ENCODE measurements at regions not wholly inside any gene's neighbourhood (a gene's known extent, or its start where the extent isn't known, plus 50 kb on each side); places are given as distances from the start of the nearest gene placed in this dataset.
A peak's percentile ranks its signal among the peaks of the same experiment; 100 is the strongest.

- intact Hi-C loops (cut with micrococcal nuclease): no loop called here
- no peaks in the 10 kb centered on the region for H3K4me1 Mint-ChIP-seq (ENCODE audit: insufficient read depth, unreplicated experiment)
- ChIA-PET POLR2A (no interaction called here), CTCF (no interaction called here)
- no peaks in the 10 kb centered on the region for H3K9me3 Mint-ChIP-seq (ENCODE audit: unreplicated experiment)
- no peaks in the 10 kb centered on the region for H3K36me3 Mint-ChIP-seq (ENCODE audit: insufficient read depth, unreplicated experiment)
- H3K27ac Mint-ChIP-seq (ENCODE audit: low read depth, unreplicated experiment): no peak overlapping the region
- H3K27me3 Mint-ChIP-seq (ENCODE audit: insufficient read depth, unreplicated experiment): no peaks in the 10 kb centered on the region
- TF ChIP-seq, protein P1, sequence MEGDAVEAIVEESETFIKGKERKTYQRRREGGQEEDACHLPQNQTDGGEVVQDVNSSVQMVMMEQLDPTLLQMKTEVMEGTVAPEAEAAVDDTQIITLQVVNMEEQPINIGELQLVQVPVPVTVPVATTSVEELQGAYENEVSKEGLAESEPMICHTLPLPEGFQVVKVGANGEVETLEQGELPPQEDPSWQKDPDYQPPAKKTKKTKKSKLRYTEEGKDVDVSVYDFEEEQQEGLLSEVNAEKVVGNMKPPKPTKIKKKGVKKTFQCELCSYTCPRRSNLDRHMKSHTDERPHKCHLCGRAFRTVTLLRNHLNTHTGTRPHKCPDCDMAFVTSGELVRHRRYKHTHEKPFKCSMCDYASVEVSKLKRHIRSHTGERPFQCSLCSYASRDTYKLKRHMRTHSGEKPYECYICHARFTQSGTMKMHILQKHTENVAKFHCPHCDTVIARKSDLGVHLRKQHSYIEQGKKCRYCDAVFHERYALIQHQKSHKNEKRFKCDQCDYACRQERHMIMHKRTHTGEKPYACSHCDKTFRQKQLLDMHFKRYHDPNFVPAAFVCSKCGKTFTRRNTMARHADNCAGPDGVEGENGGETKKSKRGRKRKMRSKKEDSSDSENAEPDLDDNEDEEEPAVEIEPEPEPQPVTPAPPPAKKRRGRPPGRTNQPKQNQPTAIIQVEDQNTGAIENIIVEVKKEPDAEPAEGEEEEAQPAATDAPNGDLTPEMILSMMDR (IDR thresholded peaks at IDR 0.05; ENCODE audit: unreplicated experiment): no peak
- H3K4me3 Mint-ChIP-seq (ENCODE audit: unreplicated experiment): no peak overlapping the region
- BruUV-seq (replicated peaks): no TSS peak
- no peak for DNase-seq (ENCODE audit: unreplicated experiment)
Measured at GRCh38 chr1:195153107-195153506, 1455.1 kb downstream of the KCNT2 start.

- H3K4me1 Mint-ChIP-seq (ENCODE audit: insufficient read depth, unreplicated experiment): no peaks in the 10 kb centered on the region
- no peaks in the 10 kb centered on the region for H3K36me3 Mint-ChIP-seq (ENCODE audit: insufficient read depth, unreplicated experiment)
- ChIA-PET CTCF (no interaction called here), POLR2A (interaction anchor here (0.6 kb wide), 1 partner anchor 550 kb away, joined by 4 read pairs; no protein-coding TSS in a partner anchor)
- H3K9me3 Mint-ChIP-seq (ENCODE audit: unreplicated experiment): no peaks in the 10 kb centered on the region
- H3K27me3 Mint-ChIP-seq (ENCODE audit: insufficient read depth, unreplicated experiment): no peaks in the 10 kb centered on the region
- H3K27ac Mint-ChIP-seq (ENCODE audit: low read depth, unreplicated experiment): no peak overlapping the region
- DNase-seq (ENCODE audit: unreplicated experiment): no peak
- no TSS peak for BruUV-seq (replicated peaks)
- intact Hi-C loops (cut with micrococcal nuclease): no loop called here
- H3K4me3 Mint-ChIP-seq (ENCODE audit: unreplicated experiment): no peak overlapping the region
- TF ChIP-seq, protein P1 (IDR thresholded peaks at IDR 0.05; ENCODE audit: unreplicated experiment): no peak
Measured at GRCh38 chr1:195150768-195151167, 1457.5 kb downstream of the KCNT2 start.

GRCh38 chr1:195141294-195141693 is 1466.9 kb downstream of the KCNT2 start:
- BruUV-seq (replicated peaks): no TSS peak
- H3K9me3 Mint-ChIP-seq (ENCODE audit: unreplicated experiment): peaks cover 21% of the 10 kb centered on the region

GRCh38 chr1:195130598-195130997 is 1477.6 kb downstream of the KCNT2 start:
- Mint-ChIP-seq H3K4me3 (ENCODE audit: unreplicated experiment) (no peak overlapping the region), H3K36me3 (ENCODE audit: insufficient read depth, unreplicated experiment) (no peaks in the 10 kb centered on the region), H3K9me3 (ENCODE audit: unreplicated experiment) (peaks cover 9% of the 10 kb centered on the region), H3K27me3 (ENCODE audit: insufficient read depth, unreplicated experiment) (no peaks in the 10 kb centered on the region), H3K27ac (ENCODE audit: low read depth, unreplicated experiment) (no peak overlapping the region), H3K4me1 (ENCODE audit: insufficient read depth, unreplicated experiment) (no peaks in the 10 kb centered on the region)
- TF ChIP-seq, protein P1 (IDR thresholded peaks at IDR 0.05; ENCODE audit: unreplicated experiment): no peak
- DNase-seq (ENCODE audit: unreplicated experiment): no peak
- POLR2A ChIA-PET: interaction anchor here (0.7 kb wide), 1 partner anchor 71 kb away, joined by 5 read pairs; no protein-coding TSS in a partner anchor
- intact Hi-C loops (cut with micrococcal nuclease): no loop called here
- no TSS peak for BruUV-seq (replicated peaks)
- CTCF ChIA-PET: no interaction called here

More at GRCh38 chr1:195141294-195141693, 1466.9 kb downstream of the KCNT2 start:
- no peak overlapping the region for H3K27ac Mint-ChIP-seq (ENCODE audit: low read depth, unreplicated experiment)
- H3K36me3 Mint-ChIP-seq (ENCODE audit: insufficient read depth, unreplicated experiment): peaks cover 7% of the 10 kb centered on the region
- H3K27me3 Mint-ChIP-seq (ENCODE audit: insufficient read depth, unreplicated experiment): no peaks in the 10 kb centered on the region
- no peak overlapping the region for H3K4me3 Mint-ChIP-seq (ENCODE audit: unreplicated experiment)
- TF ChIP-seq, protein P1 (IDR thresholded peaks at IDR 0.05; ENCODE audit: unreplicated experiment): no peak
- CTCF ChIA-PET: interaction anchor here (0.7 kb wide), 1 partner anchor 18 kb away, joined by 3 read pairs; no protein-coding TSS in a partner anchor
- POLR2A ChIA-PET: no interaction called here
- DNase-seq (ENCODE audit: unreplicated experiment): peak; percentile 33
- intact Hi-C loops (cut with micrococcal nuclease): no loop called here
- no peaks in the 10 kb centered on the region for H3K4me1 Mint-ChIP-seq (ENCODE audit: insufficient read depth, unreplicated experiment)
